ENCODE measurements at regions not wholly inside any gene's neighbourhood (a gene's known extent, or its start where the extent isn't known, plus 50 kb on each side); places are given as distances from the start of the nearest gene placed in this dataset.

- TF ChIP-seq, protein P1, sequence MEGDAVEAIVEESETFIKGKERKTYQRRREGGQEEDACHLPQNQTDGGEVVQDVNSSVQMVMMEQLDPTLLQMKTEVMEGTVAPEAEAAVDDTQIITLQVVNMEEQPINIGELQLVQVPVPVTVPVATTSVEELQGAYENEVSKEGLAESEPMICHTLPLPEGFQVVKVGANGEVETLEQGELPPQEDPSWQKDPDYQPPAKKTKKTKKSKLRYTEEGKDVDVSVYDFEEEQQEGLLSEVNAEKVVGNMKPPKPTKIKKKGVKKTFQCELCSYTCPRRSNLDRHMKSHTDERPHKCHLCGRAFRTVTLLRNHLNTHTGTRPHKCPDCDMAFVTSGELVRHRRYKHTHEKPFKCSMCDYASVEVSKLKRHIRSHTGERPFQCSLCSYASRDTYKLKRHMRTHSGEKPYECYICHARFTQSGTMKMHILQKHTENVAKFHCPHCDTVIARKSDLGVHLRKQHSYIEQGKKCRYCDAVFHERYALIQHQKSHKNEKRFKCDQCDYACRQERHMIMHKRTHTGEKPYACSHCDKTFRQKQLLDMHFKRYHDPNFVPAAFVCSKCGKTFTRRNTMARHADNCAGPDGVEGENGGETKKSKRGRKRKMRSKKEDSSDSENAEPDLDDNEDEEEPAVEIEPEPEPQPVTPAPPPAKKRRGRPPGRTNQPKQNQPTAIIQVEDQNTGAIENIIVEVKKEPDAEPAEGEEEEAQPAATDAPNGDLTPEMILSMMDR (IDR thresholded peaks at IDR 0.05; ENCODE audit: low read length) = no peak
- TF ChIP-seq EZH2 (optimal IDR thresholded peaks at IDR 0.05; ENCODE audit: low read depth, low read length) (no peak), EZH2phosphoT487 (IDR thresholded peaks at IDR 0.05; ENCODE audit: low read length) (no peak)
Observed at GRCh38 chr2:236916181-236916580, 169.5 kb upstream of the COPS8 start.
